H9 (cell line): ENCODE measurements at regions not wholly inside any gene's neighbourhood (a gene's known extent, or its start where the extent isn't known, plus 50 kb on each side); places are given as distances from the start of the nearest gene placed in this dataset.

Source experiments
- DNase-seq: peaks from one replicate; pipeline ENCODE4 v3.0.0-alpha.2; 2017
- H2AFZ ChIP-seq: one replicate; pipeline ENCODE4 v1.6.1; 2013; ENCODE audit warnings: mild to moderate bottlenecking, low read length, control low read depth, moderate library complexity
- H2AK5ac ChIP-seq: 2 replicates; pipeline ENCODE4 v1.6.1; 2013; ENCODE audit warnings: low read length, control low read depth, mixed read lengths; ENCODE audit not compliant: insufficient read length
- H2BK120ac ChIP-seq: one replicate; pipeline ENCODE4 v1.6.1; 2013; ENCODE audit warnings: low read depth, mild to moderate bottlenecking, low read length, control low read depth, inconsistent platforms; ENCODE audit not compliant: poor library complexity, severe bottlenecking
- H2BK12ac ChIP-seq: 2 replicates; pipeline ENCODE4 v1.6.1; 2013; ENCODE audit warnings: low read length, control low read depth, mixed read lengths, low read depth; ENCODE audit not compliant: insufficient read length
- H2BK15ac ChIP-seq: 2 replicates; pipeline ENCODE4 v1.6.1; 2013; ENCODE audit warnings: low read depth, low read length, control low read depth
- H2BK20ac ChIP-seq: one replicate; pipeline ENCODE4 v1.6.1; 2013; ENCODE audit warnings: low read depth, mild to moderate bottlenecking, low read length, control low read depth, inconsistent platforms; ENCODE audit not compliant: poor library complexity, severe bottlenecking
- H2BK5ac ChIP-seq: 2 replicates; pipeline ENCODE4 v1.6.1; 2013; ENCODE audit warnings: low read length, control low read depth, mixed read lengths; ENCODE audit not compliant: insufficient read length
- H3K14ac ChIP-seq: 2 replicates; pipeline ENCODE4 v1.6.1; 2013; ENCODE audit warnings: low read length, control low read depth; ENCODE audit not compliant: insufficient read depth
- H3K18ac ChIP-seq: 2 replicates; pipeline ENCODE4 v1.6.1; 2013; ENCODE audit warnings: low read depth, mild to moderate bottlenecking, mixed read lengths, low read length, control low read depth; ENCODE audit not compliant: insufficient read length
- H3K23ac ChIP-seq: 2 replicates; pipeline ENCODE4 v1.6.1; 2013; ENCODE audit warnings: low read length, control low read depth, mixed read lengths, low read depth; ENCODE audit not compliant: insufficient read length
- H3K23me2 ChIP-seq: 2 replicates; pipeline ENCODE4 v1.6.1; 2013; ENCODE audit warnings: low read depth, mild to moderate bottlenecking, mixed read lengths, low read length, control low read depth; ENCODE audit not compliant: insufficient read length, poor library complexity, severe bottlenecking
- H3K27ac ChIP-seq: 2 replicates; pipeline ENCODE4 v1.5.1; 2013; ENCODE audit warnings: low read length, control low read depth, mixed read lengths, low read depth; ENCODE audit not compliant: insufficient read length
- H3K27me3 ChIP-seq: 2 replicates; pipeline ENCODE4 v1.6.1; 2013; ENCODE audit warnings: low read length, control low read depth, inconsistent platforms; ENCODE audit not compliant: insufficient read depth
- H3K4ac ChIP-seq: 2 replicates; pipeline ENCODE4 v1.6.1; 2013; ENCODE audit warnings: low read depth, mild to moderate bottlenecking, control low read depth, inconsistent platforms, low read length, moderate library complexity
- H3K4me1 ChIP-seq: 2 replicates; pipeline ENCODE4 v1.6.1; 2013; ENCODE audit warnings: low read length, control low read depth, inconsistent platforms; ENCODE audit not compliant: insufficient read depth
- H3K4me2 ChIP-seq: 2 replicates; pipeline ENCODE4 v1.6.1; 2013; ENCODE audit warnings: low read length, control low read depth, mixed read lengths; ENCODE audit not compliant: insufficient read length, insufficient read depth
- H3K56ac ChIP-seq: 2 replicates; pipeline ENCODE4 v1.6.1; 2013; ENCODE audit warnings: low read depth, mild to moderate bottlenecking, mixed read lengths, low read length, control low read depth; ENCODE audit not compliant: insufficient read length
- H3K79me1 ChIP-seq: 2 replicates; pipeline ENCODE4 v1.6.1; 2013; ENCODE audit warnings: low read depth, mild to moderate bottlenecking, moderate library complexity, low read length, control low read depth, inconsistent platforms; ENCODE audit not compliant: insufficient read depth, poor library complexity, severe bottlenecking
- H3K79me2 ChIP-seq: 2 replicates; pipeline ENCODE4 v1.6.1; 2013; ENCODE audit warnings: low read length, control low read depth, inconsistent platforms; ENCODE audit not compliant: insufficient read depth
- H3K9ac ChIP-seq: 2 replicates; pipeline ENCODE4 v1.6.1; 2013; ENCODE audit warnings: low read length, control low read depth, mixed read lengths; ENCODE audit not compliant: insufficient read length; ENCODE audit errors: extremely low read depth
- H3K9me3 ChIP-seq: one replicate; pipeline ENCODE4 v1.6.1; 2013; ENCODE audit warnings: low read depth, low read length, inconsistent platforms; ENCODE audit not compliant: control insufficient read depth
- H3T11ph ChIP-seq: one replicate; pipeline ENCODE4 v1.6.1; 2013; ENCODE audit warnings: mild to moderate bottlenecking, low read length, control low read depth, inconsistent platforms
- H4K20me1 ChIP-seq: one replicate; pipeline ENCODE4 v1.6.1; 2013; ENCODE audit not compliant: control insufficient read depth, insufficient read length, insufficient read depth
- H4K5ac ChIP-seq: 2 replicates; pipeline ENCODE4 v1.6.1; 2013; ENCODE audit warnings: low read depth, mild to moderate bottlenecking, mixed read lengths, low read length, control low read depth; ENCODE audit not compliant: insufficient read length
- H4K8ac ChIP-seq: replicated peaks from 2 replicates; pipeline ENCODE4 v1.6.1; 2013; ENCODE audit warnings: low read length, control low read depth, mixed read lengths, low read depth; ENCODE audit not compliant: insufficient read length
- H4K91ac ChIP-seq: 2 replicates; pipeline ENCODE4 v1.6.1; 2013; ENCODE audit warnings: low read depth, mild to moderate bottlenecking, moderate library complexity, mixed read lengths, low read length, control low read depth; ENCODE audit not compliant: insufficient read length
- H3K27ac Mint-ChIP-seq, 3 experiments: 2 replicates in 2 of 3; 3 replicates in 1 of 3; pipeline ENCODE4 v1.8.0; 2020 to 2021; ENCODE audit warnings: mixed read lengths in 3 of 3, mild to moderate bottlenecking in 1 of 3, moderate library complexity in 1 of 3
- H3K27me3 Mint-ChIP-seq: 2 replicates; pipeline ENCODE4 v1.8.0; 2021; ENCODE audit warnings: low read depth, mild to moderate bottlenecking, moderate library complexity, mixed read lengths
- H3K36me3 Mint-ChIP-seq, 3 experiments: 2 replicates in 2 of 3; 3 replicates in 1 of 3; pipeline ENCODE4 v1.8.0; 2020 to 2021; ENCODE audit warnings: low read depth in 3 of 3, mixed read lengths in 3 of 3; ENCODE audit not compliant: insufficient read depth in 1 of 3
- H3K4me1 Mint-ChIP-seq, 2 experiments: 2 replicates each; pipeline ENCODE4 v1.8.0; 2020; ENCODE audit warnings: mixed read lengths in 2 of 2
- H3K4me3 Mint-ChIP-seq, 2 experiments: 2 replicates in 1 of 2; 3 replicates in 1 of 2; pipeline ENCODE4 v1.8.0; 2020 to 2021; ENCODE audit warnings: mild to moderate bottlenecking in 2 of 2, mixed read lengths in 2 of 2, moderate library complexity in 1 of 2
- H3K9me3 Mint-ChIP-seq, 2 experiments: 2 replicates in 1 of 2; 3 replicates in 1 of 2; pipeline ENCODE4 v1.8.0; 2020; ENCODE audit warnings: mild to moderate bottlenecking in 2 of 2, mixed read lengths in 2 of 2, moderate library complexity in 1 of 2
- CTCF ChIP-seq: fragments of 200-600 bp; sonication (generic); conservative IDR thresholded peaks from 3 replicates; pipeline ENCODE4 v1.8.0; 2021; ENCODE audit warnings: antibody characterized with exemption, mild to moderate bottlenecking
- WGBS: extraction: QIAGEN DNeasy Blood & Tissue Kit; methylation state at CpG from one replicate; pipeline ENCODE4 v1.1.7; 2013; ENCODE audit warnings: missing lambda C conversion rate, low lambda C conversion rate, mixed read lengths; ENCODE audit not compliant: insufficient read length; ENCODE audit errors: extremely low coverage; 5-methylcytosine and 5-hydroxymethylcytosine counted together

- Mint-ChIP-seq H3K36me3 (no peaks in the 10 kb centered on the region), H3K27me3 (no peaks in the 10 kb centered on the region; the same call in 1 of the 2 replicates), H3K9me3 (no peaks in the 10 kb centered on the region), H3K4me3 (no peak overlapping the region), H3K27ac (no peak overlapping the region; a peak in 1 of 7 replicates), H3K4me1 (peaks cover 12 to 23% of the 10 kb centered on the region in 2 experiments)
- H3K79me2 ChIP-seq, result no peaks in the 10 kb centered on the region
- H2BK15ac ChIP-seq, result no peak overlapping the region
- H3K27ac ChIP-seq, result no peak overlapping the region
- no peak overlapping the region for H3K4me2 ChIP-seq
- no peak for TF ChIP-seq CTCF
- H4K91ac ChIP-seq, result no peak overlapping the region
- H3K79me1 ChIP-seq, result no peaks in the 10 kb centered on the region
- H2BK20ac ChIP-seq, result no peak overlapping the region
- H3K18ac ChIP-seq, result no peak overlapping the region
- H3K23ac ChIP-seq, result no peak overlapping the region
- H2BK5ac ChIP-seq, result no peak overlapping the region
- H3K14ac ChIP-seq, result no peak overlapping the region
- H2BK120ac ChIP-seq, result no peak overlapping the region
- H2BK12ac ChIP-seq, result no peak overlapping the region
- no peaks in the 10 kb centered on the region for H3K9me3 ChIP-seq
- no peak overlapping the region for H3K9ac ChIP-seq
- no peaks in the 10 kb centered on the region for H3K23me2 ChIP-seq
- H4K5ac ChIP-seq, result no peak overlapping the region
- no peak overlapping the region for H3K56ac ChIP-seq
- no peaks in the 10 kb centered on the region for H4K20me1 ChIP-seq
- H4K8ac ChIP-seq, result no peak overlapping the region
- no peak overlapping the region for H3K4ac ChIP-seq
- H2AK5ac ChIP-seq, result no peak overlapping the region
- peaks cover 3% of the 10 kb centered on the region; the same call in 1 of the 2 replicates for H3K4me1 ChIP-seq
- WGBS, result no CpG with 5 or more reads among the region's 10 CpGs
- no peak for DNase-seq
- no peak overlapping the region for H3T11ph ChIP-seq
- no peaks in the 10 kb centered on the region for H3K27me3 ChIP-seq
- H2AFZ ChIP-seq, result no peak overlapping the region
Observed at GRCh38 chr3:171959532-171960089, 79.8 kb upstream of the FNDC3B start.
